Epithelial cell of proximal tubule (primary cell): ENCODE measurements at regions not wholly inside any gene's neighbourhood (a gene's known extent, or its start where the extent isn't known, plus 50 kb on each side); places are given as distances from the start of the nearest gene placed in this dataset.
"Not testable (repeated sequence)": the region's sequence is repeated elsewhere in the genome, so short reads cannot be mapped to it uniquely, and the experiment has no call there.

Experiments used
- DNase-seq: peaks from one replicate; pipeline ENCODE4 v3.0.0-alpha.2; 2011; ENCODE audit warnings: low read depth
- H3K4me3 ChIP-seq: 2 replicates; pipeline ENCODE4 v1.5.1; 2011; ENCODE audit warnings: low read depth, mild to moderate bottlenecking, low read length
- TF ChIP-seq, protein P1 (sequence below): conservative IDR thresholded peaks from 2 replicates; pipeline ENCODE4 v1.5.1; 2012; ENCODE audit warnings: low read depth, mild to moderate bottlenecking, low read length

DNA sequence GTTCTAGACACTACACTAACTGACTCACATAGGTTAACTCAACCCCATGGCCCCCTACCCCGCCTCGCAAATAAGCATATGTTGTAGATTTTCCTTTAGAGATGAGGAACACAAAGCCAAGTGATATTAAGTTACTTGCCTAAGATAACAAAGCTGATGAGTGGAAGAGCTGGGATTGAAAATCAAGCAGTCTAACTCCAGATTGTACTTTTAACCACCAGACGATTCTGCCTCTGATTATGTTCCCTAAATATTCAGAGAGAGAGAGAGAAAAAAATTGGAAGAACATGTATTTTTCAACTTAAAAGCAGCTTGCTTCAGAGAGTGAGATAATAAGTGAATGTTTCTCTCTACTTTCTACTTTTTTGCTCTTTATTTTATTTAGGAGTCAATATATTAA lies 66.9 kb upstream of the THBS1 start:
- H3K4me3 ChIP-seq, result no peak overlapping the region
- TF ChIP-seq, protein P1, sequence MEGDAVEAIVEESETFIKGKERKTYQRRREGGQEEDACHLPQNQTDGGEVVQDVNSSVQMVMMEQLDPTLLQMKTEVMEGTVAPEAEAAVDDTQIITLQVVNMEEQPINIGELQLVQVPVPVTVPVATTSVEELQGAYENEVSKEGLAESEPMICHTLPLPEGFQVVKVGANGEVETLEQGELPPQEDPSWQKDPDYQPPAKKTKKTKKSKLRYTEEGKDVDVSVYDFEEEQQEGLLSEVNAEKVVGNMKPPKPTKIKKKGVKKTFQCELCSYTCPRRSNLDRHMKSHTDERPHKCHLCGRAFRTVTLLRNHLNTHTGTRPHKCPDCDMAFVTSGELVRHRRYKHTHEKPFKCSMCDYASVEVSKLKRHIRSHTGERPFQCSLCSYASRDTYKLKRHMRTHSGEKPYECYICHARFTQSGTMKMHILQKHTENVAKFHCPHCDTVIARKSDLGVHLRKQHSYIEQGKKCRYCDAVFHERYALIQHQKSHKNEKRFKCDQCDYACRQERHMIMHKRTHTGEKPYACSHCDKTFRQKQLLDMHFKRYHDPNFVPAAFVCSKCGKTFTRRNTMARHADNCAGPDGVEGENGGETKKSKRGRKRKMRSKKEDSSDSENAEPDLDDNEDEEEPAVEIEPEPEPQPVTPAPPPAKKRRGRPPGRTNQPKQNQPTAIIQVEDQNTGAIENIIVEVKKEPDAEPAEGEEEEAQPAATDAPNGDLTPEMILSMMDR, result no peak
- DNase-seq, result no peak

DNA sequence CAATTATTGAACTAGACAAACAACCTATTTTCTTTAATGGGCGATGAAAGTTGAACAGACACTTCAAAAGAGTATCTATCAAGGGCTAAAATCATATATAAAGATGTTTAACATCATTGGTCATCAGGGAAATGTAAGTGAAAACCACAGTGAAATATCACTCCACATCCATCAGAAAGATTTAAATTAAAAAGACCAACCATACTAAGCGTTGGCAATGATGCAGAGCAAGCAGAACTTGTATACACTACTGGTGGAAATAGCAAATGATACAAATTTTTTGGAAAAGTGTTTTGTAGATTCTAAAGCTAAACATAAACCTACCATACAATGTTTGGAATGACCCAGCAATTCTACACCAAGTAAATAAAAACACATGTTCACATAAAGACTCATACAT lies 65.9 kb upstream of the THBS1 start:
- TF ChIP-seq, protein P1, result no peak
- H3K4me3 ChIP-seq, result no peak overlapping the region
- DNase-seq, result no peak

DNA sequence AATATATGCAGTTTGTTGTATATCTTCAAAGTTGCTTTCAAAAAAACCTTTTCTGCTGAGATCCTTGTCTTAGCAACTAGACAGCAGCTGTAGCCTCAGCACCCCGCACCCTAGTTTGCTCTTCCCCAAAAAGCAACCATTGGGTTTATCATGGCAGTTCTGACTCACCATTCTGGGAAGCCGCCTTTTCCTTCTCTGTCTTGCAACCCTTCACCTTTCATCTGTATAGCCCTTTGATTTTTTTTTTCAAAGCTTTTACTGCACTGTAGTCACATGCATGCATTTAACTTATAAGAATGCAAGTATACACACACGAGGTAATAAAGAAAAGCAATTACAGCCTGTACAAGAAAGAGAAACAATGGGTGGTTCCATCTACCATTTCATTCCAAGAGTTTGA lies 65.1 kb upstream of the THBS1 start:
- TF ChIP-seq, protein P1, result no peak
- H3K4me3 ChIP-seq, result no peak overlapping the region
- no peak for DNase-seq

DNA sequence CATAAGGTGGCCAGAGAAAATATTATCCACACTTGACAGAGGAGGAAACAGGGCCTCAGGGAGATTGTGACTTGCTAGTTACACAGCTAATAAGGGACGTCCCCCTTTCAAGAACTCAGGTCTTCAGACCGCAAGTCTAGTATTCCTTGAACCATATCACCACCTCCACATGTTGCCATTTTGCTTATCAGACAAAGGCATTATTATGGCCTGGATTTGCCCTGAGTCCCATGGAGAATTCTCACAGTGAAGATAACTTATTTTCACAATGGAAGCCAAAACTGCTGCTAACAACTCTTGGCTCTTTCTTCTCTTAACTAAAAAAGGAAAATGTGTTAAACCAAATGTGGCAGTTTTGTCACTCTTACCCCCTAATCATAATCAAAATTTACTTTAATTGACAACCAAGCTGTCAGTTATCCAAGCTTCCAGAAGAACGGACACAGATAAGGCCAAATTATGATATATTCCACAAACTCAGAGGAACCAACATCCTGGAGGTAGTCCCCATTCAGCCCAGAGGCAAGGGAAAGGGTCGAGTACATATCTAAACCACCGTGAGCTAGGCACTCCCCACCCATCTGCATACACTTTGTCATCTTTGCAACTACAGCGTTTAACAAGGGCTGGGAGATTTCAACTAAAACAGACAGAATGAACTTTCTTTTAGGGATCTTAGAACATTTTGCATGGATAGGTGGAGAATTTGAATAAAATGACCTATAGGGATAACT lies 63.6 kb upstream of the THBS1 start:
- H3K4me3 ChIP-seq, result no peak overlapping the region
- no peak for DNase-seq
- TF ChIP-seq, protein P1, result no peak

DNA sequence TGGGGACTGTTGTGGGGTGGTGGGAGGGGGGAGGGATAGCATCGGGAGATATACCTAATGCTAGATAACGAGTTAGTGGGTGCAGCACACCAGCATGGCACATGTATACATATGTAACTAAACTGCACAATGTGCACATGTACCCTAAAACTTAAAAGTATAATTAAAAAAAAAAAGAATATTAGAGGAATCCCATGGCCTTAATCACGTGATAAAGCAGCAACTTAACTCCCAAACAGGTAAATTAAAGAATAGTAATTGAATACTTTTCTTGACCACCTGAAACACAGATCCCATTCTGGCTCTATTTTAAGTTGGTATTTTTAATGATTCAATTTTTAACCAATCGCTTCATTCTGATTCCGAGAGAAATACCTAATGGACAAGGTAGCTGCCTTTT lies 56.9 kb upstream of the THBS1 start:
- not testable (repeated sequence) for H3K4me3 ChIP-seq, DNase-seq

DNA sequence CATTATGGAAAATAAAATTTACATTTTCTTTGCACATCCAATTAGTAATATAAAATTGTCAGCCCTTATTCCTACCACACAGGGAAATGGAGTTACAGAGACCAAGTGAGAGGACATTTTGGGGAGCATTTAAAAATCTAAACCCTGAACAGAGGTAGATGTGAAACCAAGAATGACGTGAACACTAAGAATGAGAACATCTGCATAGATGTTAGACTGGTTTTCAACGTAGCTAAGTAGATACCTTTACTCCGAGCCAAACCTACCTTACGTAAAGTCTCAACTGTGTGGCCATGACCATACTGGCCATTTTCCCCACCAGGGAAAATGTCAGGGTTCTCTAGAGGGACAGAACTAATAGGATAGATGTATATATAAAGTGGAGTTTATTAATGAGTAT lies 51.4 kb upstream of the THBS1 start:
- TF ChIP-seq, protein P1, result no peak
- no peak for DNase-seq
- no peak overlapping the region for H3K4me3 ChIP-seq

DNA sequence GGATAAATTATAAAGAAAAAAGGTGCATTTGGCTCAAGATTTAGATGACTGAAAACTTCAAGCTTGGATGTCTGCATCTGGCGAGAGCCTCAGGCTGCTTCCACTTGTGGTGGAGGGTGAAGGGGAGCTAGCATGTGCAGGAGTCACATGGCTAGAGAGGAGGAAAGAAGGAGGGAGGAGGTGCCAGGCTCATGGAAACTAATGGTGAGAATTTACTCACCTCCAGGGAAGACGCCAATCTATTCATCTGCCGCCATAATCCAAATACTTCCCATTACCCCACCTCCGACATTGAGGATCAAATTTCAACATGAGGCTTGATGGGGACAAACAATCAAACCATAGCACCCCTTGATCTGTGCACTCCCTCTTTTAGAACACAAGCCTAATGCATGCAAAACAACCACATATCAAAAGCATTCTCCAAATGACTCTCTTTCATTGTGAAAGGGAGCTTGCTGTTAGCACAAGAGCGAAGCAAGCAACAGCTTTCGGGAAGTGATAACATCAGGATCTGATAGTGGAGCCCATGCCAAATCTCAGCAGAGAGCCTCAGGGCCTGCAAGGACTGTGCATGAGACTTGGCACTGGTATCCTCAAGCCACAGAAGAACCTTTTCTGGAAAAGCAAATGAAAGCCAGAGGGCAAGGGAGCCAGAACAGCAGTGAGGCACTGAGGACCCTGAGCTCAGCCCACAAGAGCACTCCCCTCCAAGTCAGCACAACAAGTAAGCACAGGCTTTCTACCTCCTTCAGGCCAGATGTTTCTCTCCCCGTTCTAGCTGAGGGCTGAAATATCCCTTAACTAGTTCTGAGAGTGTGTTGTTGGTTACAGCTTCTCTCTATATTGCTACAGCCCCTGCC lies 50.2 kb upstream of the THBS1 start:
- DNase-seq, result no peak
- no peak overlapping the region for H3K4me3 ChIP-seq
- TF ChIP-seq, protein P1, result no peak
